Dendritic cell treated with granulocyte-macrophage colony-stimulating factor and Interleukin-4, amounts not matched to agents 40 ng/mL and 50 ng/mL, for 4 days (primary cell): ENCODE measurements at regions not wholly inside any gene's neighbourhood (a gene's known extent, or its start where the extent isn't known, plus 50 kb on each side); places are given as distances from the start of the nearest gene placed in this dataset.
"Not testable (repeated sequence)": the region's sequence is repeated elsewhere in the genome, so short reads cannot be mapped to it uniquely, and the experiment has no call there.

Source experiments
- H3K27ac Mint-ChIP-seq: one replicate; pipeline ENCODE4 v1.8.0; 2022; ENCODE audit warnings: mild to moderate bottlenecking, mixed read lengths
- H3K27me3 Mint-ChIP-seq: one replicate; pipeline ENCODE4 v1.8.0; 2022; ENCODE audit warnings: mild to moderate bottlenecking, mixed read lengths
- H3K36me3 Mint-ChIP-seq: one replicate; pipeline ENCODE4 v1.8.0; 2022; ENCODE audit warnings: low read depth, mixed read lengths
- H3K4me1 Mint-ChIP-seq: one replicate; pipeline ENCODE4 v1.8.0; 2022; ENCODE audit warnings: low read depth, mixed read lengths
- H3K4me3 Mint-ChIP-seq: one replicate; pipeline ENCODE4 v1.8.0; 2022; ENCODE audit warnings: mild to moderate bottlenecking, moderate library complexity, mixed read lengths
- H3K9me3 Mint-ChIP-seq: one replicate; pipeline ENCODE4 v1.8.0; 2022; ENCODE audit warnings: mixed read lengths
- intact Hi-C: fragments of 100-400 bp; cut with micrococcal nuclease; formaldehyde crosslinking; loops from one replicate; pipeline ENCODE4 v1.15.0; 2022

DNA sequence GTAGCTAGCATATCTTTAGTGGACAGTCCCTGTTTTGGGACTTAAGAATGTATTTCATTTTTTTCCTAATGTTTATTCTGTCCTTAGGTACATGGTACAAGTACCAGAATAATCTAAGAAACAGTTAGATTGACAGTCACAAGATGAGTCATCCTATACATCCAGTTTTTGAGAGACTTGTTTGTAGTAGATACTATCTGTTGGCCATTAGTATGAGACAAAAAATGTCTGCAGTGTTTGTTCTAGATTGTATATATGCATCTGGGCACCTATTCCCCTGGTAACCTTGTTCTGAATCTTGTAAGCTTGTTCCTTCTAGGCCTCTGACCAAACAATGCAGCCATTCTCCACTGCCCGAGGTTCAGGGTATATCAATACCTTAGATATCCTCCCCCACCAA is 1343.5 kb downstream of the SUCLG1 start:
- Mint-ChIP-seq H3K36me3 (no peaks in the 10 kb centered on the region), H3K4me3 (no peak overlapping the region), H3K9me3 (no peaks in the 10 kb centered on the region), H3K27ac (no peak overlapping the region), H3K4me1 (no peaks in the 10 kb centered on the region), H3K27me3 (no peaks in the 10 kb centered on the region)
- intact Hi-C loops = no loop called here

DNA sequence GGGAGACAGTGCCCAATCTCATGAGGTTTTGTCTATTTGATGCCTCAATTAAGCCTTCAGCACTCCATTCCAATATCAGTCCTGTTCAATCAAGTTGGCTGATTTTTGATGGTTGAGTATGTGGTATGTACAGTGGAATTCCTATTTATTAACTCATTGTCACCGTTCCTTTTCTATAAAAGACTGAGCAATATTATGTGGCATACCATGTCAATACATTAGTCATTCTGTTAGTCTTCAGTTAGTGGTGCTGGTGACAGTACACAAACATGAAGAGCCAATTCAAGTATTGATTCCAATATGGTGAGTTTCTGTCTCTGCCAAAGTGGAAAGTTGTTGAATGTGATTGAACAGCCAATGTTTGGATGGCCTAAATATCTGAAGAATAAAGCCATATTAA is 1343.9 kb downstream of the SUCLG1 start:
- Mint-ChIP-seq H3K4me1 (no peaks in the 10 kb centered on the region), H3K27ac (no peak overlapping the region), H3K36me3 (no peaks in the 10 kb centered on the region), H3K9me3 (no peaks in the 10 kb centered on the region), H3K4me3 (no peak overlapping the region), H3K27me3 (no peaks in the 10 kb centered on the region)
- intact Hi-C loops = no loop called here

DNA sequence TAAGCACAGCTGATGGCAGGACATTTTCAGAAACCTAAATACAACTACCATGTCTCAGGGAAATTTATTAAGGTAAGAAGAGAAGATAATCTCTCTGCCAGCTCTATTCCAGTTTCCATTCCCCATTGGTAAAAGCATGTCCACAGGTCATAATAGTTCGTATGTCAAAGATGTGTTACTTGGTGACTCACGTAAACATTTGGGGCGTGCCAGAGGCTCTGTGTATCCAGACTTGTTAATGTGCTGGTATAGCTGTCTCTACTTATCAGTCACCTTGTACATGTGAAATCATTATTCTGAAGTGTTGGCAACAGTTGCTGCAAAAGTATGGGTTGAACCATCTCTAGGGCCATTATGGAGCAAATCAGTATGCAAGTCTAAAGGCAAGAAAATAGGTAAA is 1345.1 kb downstream of the SUCLG1 start:
- Mint-ChIP-seq H3K4me1 (no peaks in the 10 kb centered on the region), H3K4me3 (no peak overlapping the region), H3K9me3 (peaks cover 8% of the 10 kb centered on the region), H3K36me3 (no peaks in the 10 kb centered on the region), H3K27me3 (no peaks in the 10 kb centered on the region), H3K27ac (no peak overlapping the region)
- intact Hi-C loops = no loop called here

DNA sequence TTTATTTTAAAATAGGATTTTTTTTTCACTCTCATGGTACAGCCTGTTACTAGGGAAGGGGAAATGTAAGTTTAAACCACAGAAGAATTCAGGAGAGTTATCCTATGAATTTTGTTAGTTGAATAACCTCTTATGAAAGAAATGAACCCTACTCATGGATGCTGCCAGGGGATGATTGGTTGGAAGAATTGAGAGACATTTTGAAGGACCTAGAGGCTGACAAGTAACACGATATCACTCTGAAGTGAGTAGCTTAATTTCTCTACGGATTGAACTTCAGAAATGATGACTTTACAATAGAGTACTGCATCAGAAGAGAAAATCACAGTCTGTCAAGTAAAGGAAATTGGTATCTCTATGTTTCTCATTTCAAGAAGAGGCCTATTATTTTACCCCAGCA is 1346.2 kb downstream of the SUCLG1 start:
- no peak overlapping the region for H3K4me3 Mint-ChIP-seq
- no peaks in the 10 kb centered on the region for H3K27me3 Mint-ChIP-seq
- no peaks in the 10 kb centered on the region for H3K36me3 Mint-ChIP-seq
- no peak overlapping the region for H3K27ac Mint-ChIP-seq
- no peaks in the 10 kb centered on the region for H3K4me1 Mint-ChIP-seq
- intact Hi-C loops = no loop called here
- peaks cover 9% of the 10 kb centered on the region for H3K9me3 Mint-ChIP-seq

DNA sequence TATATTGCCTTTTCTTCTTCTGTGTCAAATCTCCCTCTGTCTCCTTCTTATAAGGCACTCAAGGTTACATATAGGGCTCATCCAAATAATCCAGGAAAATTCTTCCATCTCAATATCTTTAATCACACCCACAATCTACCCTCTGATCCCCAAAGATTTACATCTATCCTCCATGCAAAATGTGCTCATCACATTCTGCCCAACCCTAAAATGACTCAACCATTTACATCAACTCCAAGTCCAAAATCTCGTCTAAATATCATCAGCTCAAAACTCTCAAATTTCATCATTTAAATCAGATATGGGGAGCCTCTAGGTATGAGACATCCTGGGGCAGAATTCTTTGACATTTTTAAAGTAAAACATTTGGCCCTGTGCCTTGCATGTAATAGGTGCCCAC is 1349.8 kb downstream of the SUCLG1 start:
- intact Hi-C loops = no loop called here
- no peak overlapping the region for H3K4me3 Mint-ChIP-seq
- no peak overlapping the region for H3K27ac Mint-ChIP-seq
- H3K36me3 Mint-ChIP-seq = no peaks in the 10 kb centered on the region
- H3K4me1 Mint-ChIP-seq = no peaks in the 10 kb centered on the region
- peaks cover 14% of the 10 kb centered on the region for H3K9me3 Mint-ChIP-seq
- H3K27me3 Mint-ChIP-seq = no peaks in the 10 kb centered on the region

DNA sequence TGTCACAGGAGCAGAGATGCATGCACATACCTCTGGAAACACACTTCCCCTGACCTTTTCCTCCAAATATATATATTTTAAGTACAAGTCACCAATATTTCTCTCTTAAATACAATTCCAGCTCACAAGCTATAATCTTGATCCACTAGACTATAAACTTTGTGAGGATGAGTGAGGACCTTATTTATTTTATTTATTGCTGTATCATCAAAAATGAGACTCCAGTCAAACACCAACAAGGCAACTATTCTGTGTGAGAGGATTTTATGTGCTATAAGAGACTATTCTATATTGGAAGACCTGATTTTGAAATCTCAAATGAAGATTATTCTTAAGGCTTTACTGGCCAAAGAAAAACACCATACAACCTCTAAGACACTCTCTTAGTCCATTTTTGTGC is 1352.2 kb downstream of the SUCLG1 start:
- Mint-ChIP-seq H3K27ac (no peak overlapping the region), H3K27me3 (no peaks in the 10 kb centered on the region), H3K4me1 (no peaks in the 10 kb centered on the region), H3K9me3 (peaks cover 15% of the 10 kb centered on the region), H3K36me3 (no peaks in the 10 kb centered on the region), H3K4me3 (no peak overlapping the region)
- intact Hi-C loops = no loop called here

DNA sequence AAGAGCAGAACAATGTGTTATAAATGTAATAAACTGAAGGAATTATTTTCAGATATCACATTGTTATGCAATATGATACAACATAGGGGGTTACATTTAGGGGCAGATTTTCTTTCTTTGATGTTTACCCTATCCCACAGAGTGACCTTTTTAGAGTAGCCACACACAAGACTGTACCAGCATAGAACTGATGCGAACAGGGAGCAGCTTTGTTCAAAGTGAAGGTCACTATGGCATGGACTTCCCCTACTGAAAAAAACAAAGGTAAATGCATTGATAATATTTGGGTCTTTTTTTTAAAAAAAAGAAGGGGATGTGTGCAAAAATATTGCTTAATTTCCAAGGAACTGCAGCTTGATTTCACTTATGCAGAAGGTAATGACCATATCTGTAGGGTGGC is 1354.9 kb downstream of the SUCLG1 start:
- Mint-ChIP-seq H3K27ac (no peak overlapping the region), H3K4me1 (no peaks in the 10 kb centered on the region), H3K9me3 (peaks cover 24% of the 10 kb centered on the region), H3K4me3 (no peak overlapping the region), H3K27me3 (no peaks in the 10 kb centered on the region), H3K36me3 (no peaks in the 10 kb centered on the region)
- intact Hi-C loops = no loop called here

DNA sequence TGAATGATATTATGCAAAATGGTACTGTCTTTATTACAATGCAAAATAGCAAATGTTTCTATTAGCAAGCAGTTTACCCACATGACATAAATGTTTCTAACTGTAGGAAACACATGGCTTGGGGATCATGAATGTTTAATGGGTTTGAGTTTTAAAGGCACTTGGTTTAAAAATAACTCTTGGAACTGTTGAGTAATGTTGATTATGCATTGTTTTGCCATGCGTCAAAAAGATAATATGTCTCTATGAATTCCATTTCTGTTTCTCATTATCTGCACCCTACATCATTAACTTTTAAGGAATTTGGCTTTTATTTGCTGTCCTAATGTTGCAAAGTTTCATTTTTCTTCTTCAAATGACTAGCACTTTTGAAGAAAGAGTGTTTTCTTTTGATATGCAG is 1355.5 kb downstream of the SUCLG1 start:
- peaks cover 20% of the 10 kb centered on the region for H3K9me3 Mint-ChIP-seq
- H3K4me1 Mint-ChIP-seq = no peaks in the 10 kb centered on the region
- no peaks in the 10 kb centered on the region for H3K36me3 Mint-ChIP-seq
- intact Hi-C loops = no loop called here
- no peak overlapping the region for H3K4me3 Mint-ChIP-seq
- no peak overlapping the region for H3K27ac Mint-ChIP-seq
- no peaks in the 10 kb centered on the region for H3K27me3 Mint-ChIP-seq

DNA sequence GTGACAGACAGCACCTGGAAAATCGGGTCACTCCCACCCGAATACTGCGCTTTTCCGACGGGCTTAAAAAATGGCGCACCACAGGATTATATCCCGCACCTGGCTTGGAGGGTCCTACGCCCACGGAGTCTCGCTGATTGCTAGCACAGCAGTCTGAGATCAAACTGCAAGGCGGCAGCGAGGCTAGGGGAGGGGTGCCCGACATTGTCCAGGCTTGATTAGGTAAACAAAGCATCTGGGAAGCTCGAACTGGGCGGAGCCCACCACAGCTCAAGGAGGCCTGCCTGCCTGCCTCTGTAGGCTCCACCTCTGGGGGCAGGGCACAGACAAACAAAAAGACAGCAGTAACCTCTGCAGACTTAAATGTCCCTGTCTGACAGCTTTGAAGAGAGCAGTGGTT is 1370.0 kb downstream of the SUCLG1 start:
- peaks cover 33% of the 10 kb centered on the region for H3K9me3 Mint-ChIP-seq
- H3K4me1 Mint-ChIP-seq, H3K27ac Mint-ChIP-seq, H3K4me3 Mint-ChIP-seq, intact Hi-C loops, H3K36me3 Mint-ChIP-seq, H3K27me3 Mint-ChIP-seq: not testable (repeated sequence)

DNA sequence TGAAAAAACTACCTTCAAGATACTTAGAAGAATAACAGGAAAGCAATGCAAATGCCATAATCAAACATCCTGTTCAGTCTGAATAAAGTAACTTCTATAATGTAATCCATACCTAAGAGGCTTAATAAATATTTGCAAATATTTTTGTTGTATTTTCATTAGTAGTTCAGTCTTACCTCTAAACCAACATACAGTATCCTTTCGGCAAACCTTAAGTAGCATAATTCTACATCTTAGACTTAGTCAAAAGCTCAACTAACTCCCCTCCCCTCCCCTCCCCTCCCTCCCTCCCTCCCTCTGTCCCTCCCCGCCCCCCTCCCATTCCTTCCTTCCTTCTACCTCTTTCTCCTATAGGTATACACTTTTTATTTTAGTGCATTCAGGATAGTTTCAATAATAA is 1373.2 kb downstream of the SUCLG1 start:
- peaks cover 41% of the 10 kb centered on the region for H3K9me3 Mint-ChIP-seq
- no peak overlapping the region for H3K4me3 Mint-ChIP-seq
- intact Hi-C loops = no loop called here
- H3K36me3 Mint-ChIP-seq = no peaks in the 10 kb centered on the region
- no peaks in the 10 kb centered on the region for H3K4me1 Mint-ChIP-seq
- H3K27me3 Mint-ChIP-seq = no peaks in the 10 kb centered on the region
- H3K27ac Mint-ChIP-seq = no peak overlapping the region

DNA sequence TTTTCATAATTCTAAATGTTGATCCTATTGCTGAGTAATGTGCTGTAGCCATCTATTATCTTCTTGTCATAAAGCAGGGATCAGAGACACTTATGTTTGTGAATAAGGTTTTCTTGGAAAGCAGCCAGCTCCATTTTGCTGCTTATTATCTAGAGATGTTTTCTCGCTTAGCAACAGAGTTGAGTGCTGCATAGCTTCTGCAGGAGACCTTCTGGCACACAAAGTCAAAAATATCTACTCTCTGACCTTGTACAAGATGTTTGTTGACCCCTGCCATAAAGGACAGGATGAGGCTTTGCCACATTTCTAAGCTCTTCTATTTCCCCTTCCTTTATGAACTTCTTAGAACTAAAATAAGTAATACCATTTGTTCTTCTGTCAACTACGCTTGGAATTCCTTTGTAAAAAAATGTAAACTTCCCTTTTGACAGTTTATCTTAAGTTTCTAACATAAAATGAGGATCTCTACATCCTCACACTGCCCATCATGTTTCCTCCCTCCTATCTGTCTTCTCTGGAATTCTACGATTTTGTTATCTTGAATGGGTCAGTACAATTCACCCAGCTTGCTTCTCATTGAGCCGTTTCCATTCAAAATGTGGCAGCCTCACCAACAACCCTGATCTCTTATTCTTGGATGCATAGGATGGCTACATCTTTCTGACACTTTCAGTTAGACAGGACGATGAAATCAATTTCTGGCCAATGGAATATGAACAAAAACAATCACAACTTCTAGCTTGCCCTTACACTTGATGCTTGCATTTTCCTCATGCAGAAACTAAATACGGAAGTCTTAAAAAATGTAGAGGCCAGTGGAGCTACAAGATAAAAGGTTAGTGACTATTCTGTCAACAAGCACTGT is 1377.0 kb downstream of the SUCLG1 start:
- Mint-ChIP-seq H3K27me3 (no peaks in the 10 kb centered on the region), H3K9me3 (peaks cover 22% of the 10 kb centered on the region), H3K27ac (no peak overlapping the region), H3K4me3 (no peak overlapping the region), H3K4me1 (no peaks in the 10 kb centered on the region), H3K36me3 (no peaks in the 10 kb centered on the region)
- intact Hi-C loops = no loop called here

DNA sequence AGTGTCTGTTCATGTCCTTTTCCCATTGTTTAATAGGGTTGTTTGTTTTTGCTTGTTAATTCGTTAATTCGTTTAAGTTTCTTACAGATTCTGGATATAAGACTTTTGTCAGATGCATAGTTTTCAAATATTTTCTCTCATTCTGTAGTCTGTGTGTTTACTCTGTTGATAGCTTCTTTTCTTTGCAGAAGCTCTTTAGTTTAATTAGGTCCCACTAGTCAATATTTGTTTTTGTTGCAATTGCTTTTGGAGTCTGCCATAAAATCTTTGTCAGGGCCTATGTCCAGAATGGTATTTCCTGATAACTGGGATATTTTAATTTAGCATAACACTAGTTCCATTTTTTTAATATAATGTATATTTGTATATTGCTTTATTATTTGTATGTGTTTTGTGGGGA is 1380.1 kb downstream of the SUCLG1 start:
- Mint-ChIP-seq H3K27me3 (no peaks in the 10 kb centered on the region), H3K36me3 (no peaks in the 10 kb centered on the region), H3K27ac (no peak overlapping the region), H3K9me3 (peaks cover 19% of the 10 kb centered on the region), H3K4me3 (no peak overlapping the region), H3K4me1 (no peaks in the 10 kb centered on the region)
- intact Hi-C loops = no loop called here

DNA sequence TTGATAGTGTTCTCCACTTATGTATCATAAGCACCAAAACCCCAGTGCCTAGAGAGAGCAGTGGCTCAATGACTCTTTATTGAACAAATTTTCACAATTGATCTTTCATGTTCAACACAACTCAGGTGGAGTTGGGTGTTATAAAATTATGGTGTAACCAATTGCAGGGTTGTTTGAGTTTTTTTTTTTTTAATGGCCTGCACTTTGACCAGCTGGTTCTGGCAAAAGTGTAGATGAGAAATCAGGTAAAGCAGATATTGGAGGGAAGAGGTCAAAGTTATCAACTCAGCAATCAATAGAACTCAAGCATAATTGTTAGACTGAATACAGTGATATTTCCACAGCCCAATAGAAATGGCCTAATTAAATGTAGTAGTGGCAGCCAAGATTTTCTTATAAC is 1386.3 kb downstream of the SUCLG1 start:
- no peaks in the 10 kb centered on the region for H3K27me3 Mint-ChIP-seq
- H3K4me1 Mint-ChIP-seq = no peaks in the 10 kb centered on the region

DNA sequence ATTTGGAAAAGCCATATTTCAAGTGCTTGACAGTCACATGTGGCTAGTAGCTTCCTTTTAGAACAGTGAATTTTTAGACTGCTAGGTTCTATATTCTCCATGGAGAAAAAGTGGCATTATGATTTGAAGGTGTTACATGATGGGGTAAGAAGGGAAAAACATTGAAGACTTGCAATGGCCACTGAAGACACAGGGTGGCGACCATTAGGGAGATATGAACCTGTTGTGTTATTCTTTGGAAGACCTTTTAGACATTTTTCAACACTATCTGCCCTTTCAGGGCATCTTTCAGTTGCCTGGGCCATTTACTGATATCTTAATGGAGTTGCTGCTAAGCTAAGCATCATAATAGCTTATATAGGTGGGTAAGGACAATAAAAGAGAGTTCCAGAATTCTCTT is 1387.2 kb downstream of the SUCLG1 start:
- H3K4me3 Mint-ChIP-seq = no peak overlapping the region
- intact Hi-C loops = no loop called here

More for the DNA sequence above, 1386.3 kb downstream of the SUCLG1 start:
- Mint-ChIP-seq H3K4me3 (no peak overlapping the region), H3K9me3 (peaks cover 10% of the 10 kb centered on the region), H3K36me3 (no peaks in the 10 kb centered on the region), H3K27ac (no peak overlapping the region)
- intact Hi-C loops = no loop called here

DNA sequence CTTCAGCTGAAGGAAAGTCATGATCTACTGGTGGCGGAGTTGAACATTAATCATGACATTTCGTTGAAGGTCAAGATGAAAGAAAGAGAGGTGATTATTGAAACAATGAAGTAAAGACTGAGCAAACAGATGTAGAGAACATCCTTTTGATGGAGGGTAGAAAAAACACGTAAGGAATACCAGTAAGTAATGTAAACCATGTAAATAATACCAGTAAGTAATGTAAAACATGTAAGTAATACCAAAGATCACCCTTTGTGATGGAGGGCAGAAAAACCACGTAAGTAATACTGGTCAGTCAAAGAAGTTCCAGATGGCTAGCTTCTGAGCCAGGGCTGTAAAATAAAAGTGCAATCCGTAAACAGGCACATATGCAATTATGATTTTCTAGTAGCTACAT is 1387.7 kb downstream of the SUCLG1 start:
- intact Hi-C loops = no loop called here
- Mint-ChIP-seq H3K27me3 (no peaks in the 10 kb centered on the region), H3K4me3 (no peak overlapping the region), H3K27ac (no peak overlapping the region), H3K9me3 (peaks cover 16% of the 10 kb centered on the region), H3K36me3 (no peaks in the 10 kb centered on the region), H3K4me1 (no peaks in the 10 kb centered on the region)

More for the DNA sequence above, 1387.2 kb downstream of the SUCLG1 start:
- H3K36me3 Mint-ChIP-seq = no peaks in the 10 kb centered on the region
- H3K9me3 Mint-ChIP-seq = peaks cover 10% of the 10 kb centered on the region
- H3K4me1 Mint-ChIP-seq = no peaks in the 10 kb centered on the region
- no peak overlapping the region for H3K27ac Mint-ChIP-seq
- no peaks in the 10 kb centered on the region for H3K27me3 Mint-ChIP-seq
